K562 (cell line): ENCODE measurements at regions not wholly inside any gene's neighbourhood (a gene's known extent, or its start where the extent isn't known, plus 50 kb on each side); places are given as distances from the start of the nearest gene placed in this dataset.

Experiments used
- ATAC-seq: fragments of 200-7000 bp; cut with Tn5 transposase; 3 replicates; pipeline ENCODE4 v1.9.1; 2020; ENCODE audit warnings: moderate library complexity
- BruUV-seq: library from RNA; stranded (reverse); fragments of 400-500 nt; replicated peaks from 2 replicates; lab custom pipeline; 2021; lab: Mats Ljungman, UMichigan
- CTCF ChIA-PET: fragments of 300-600 bp; formaldehyde crosslinking; extraction: SDS; loops from one replicate; lab custom pipeline; 2021; ENCODE audit warnings: low intra/inter-chr PET ratio; lab: Yijun Ruan, JAX
- POLR2A ChIA-PET: fragments of 300-600, 350-650 bp; sonication (Branson Sonifier 250); formaldehyde crosslinking; extraction: SDS; loops from one replicate; lab custom pipeline; 2021; ENCODE audit warnings: antibody characterized with exemption, inconsistent platforms; lab: Yijun Ruan, JAX
- DNase-seq, 4 experiments: peaks; one replicate each; pipeline versions ENCODE4 v3.0.0 to v3.0.0-alpha.2; 2011 to 2018; ENCODE audit warnings: low spot score in 3 of 4, mixed read lengths in 3 of 4; ENCODE audit errors: extremely low read depth in 1 of 4
- FAIRE-seq: peaks from 2 replicates; lab custom pipeline; 2011; peaks lifted over from hg19 to GRCh38; lab: Jason Lieb, UNC
- H2AFZ ChIP-seq: 2 replicates; pipeline ENCODE4 v1.6.0; 2011; ENCODE audit warnings: low read depth, low read length, control low read depth, inconsistent platforms
- H3K27ac ChIP-seq: fragments of 200-600 bp; 3 replicates; pipeline ENCODE4 v1.8.0; 2011; ENCODE audit warnings: low read depth, mild to moderate bottlenecking, control low read depth, inconsistent platforms, low read length, moderate library complexity, mixed read lengths; ENCODE audit errors: extremely low read depth
- H3K27me3 ChIP-seq, 2 experiments: fragments of 300-600 bp in 1 of 2; 2 replicates in 1 of 2; 3 replicates in 1 of 2; pipeline versions ENCODE4 v1.6.0 to v1.8.0; 2011; ENCODE audit warnings: inconsistent platforms in 2 of 2, low read length in 2 of 2, mild to moderate bottlenecking in 1 of 2, mixed read lengths in 1 of 2, moderate library complexity in 1 of 2; ENCODE audit not compliant: control insufficient read depth in 2 of 2, insufficient read depth in 2 of 2
- H3K36me3 ChIP-seq: fragments of 300-600 bp; 3 replicates; pipeline ENCODE4 v1.8.0; 2011; ENCODE audit warnings: mild to moderate bottlenecking, low read length, inconsistent platforms; ENCODE audit not compliant: control insufficient read depth, insufficient read depth
- H3K4me1 ChIP-seq, 2 experiments: fragments of 200-600 bp in 1 of 2; replicated peaks in 1 of 2; 2 replicates in 1 of 2; 3 replicates in 1 of 2; pipeline versions ENCODE4 v1.5.1 to v1.8.0; 2011; ENCODE audit warnings: inconsistent platforms in 2 of 2, low read length in 2 of 2, mild to moderate bottlenecking in 1 of 2, mixed read lengths in 1 of 2, moderate library complexity in 1 of 2; ENCODE audit not compliant: control insufficient read depth in 2 of 2, insufficient read depth in 2 of 2
- H3K4me2 ChIP-seq: 2 replicates; pipeline ENCODE4 v1.6.1; 2011; ENCODE audit warnings: low read length, control low read depth, inconsistent platforms, mixed read lengths; ENCODE audit not compliant: insufficient read depth
- H3K4me3 ChIP-seq: fragments of 200-600 bp; sonication (generic), shearing (Covaris generic); 2 replicates; pipeline ENCODE4 v1.5.1; 2016; ENCODE audit warnings: control low read depth, inconsistent platforms
- H3K79me2 ChIP-seq: fragments of 200-600 bp; 3 replicates; pipeline ENCODE4 v1.8.0; 2011; ENCODE audit warnings: low read length, inconsistent platforms; ENCODE audit not compliant: control insufficient read depth, insufficient read depth
- H3K9ac ChIP-seq, 2 experiments: 2 replicates each; pipeline versions ENCODE4 v1.6.0 to v1.6.1; 2011; ENCODE audit warnings: low read depth in 2 of 2, low read length in 2 of 2, control low read depth in 1 of 2, inconsistent platforms in 1 of 2, mild to moderate bottlenecking in 1 of 2, mixed read lengths in 1 of 2; ENCODE audit not compliant: insufficient read depth in 1 of 2
- H3K9me1 ChIP-seq: one replicate; pipeline ENCODE4 v1.6.0; 2011; ENCODE audit warnings: inconsistent platforms, mild to moderate bottlenecking, low read length, moderate library complexity; ENCODE audit not compliant: control insufficient read depth, insufficient read depth
- H3K9me3 ChIP-seq: replicated peaks from 2 replicates; pipeline ENCODE4 v1.5.1; 2011; ENCODE audit warnings: low read depth, low read length, inconsistent platforms; ENCODE audit not compliant: control insufficient read depth, insufficient read depth
- H4K20me1 ChIP-seq: replicated peaks from 2 replicates; pipeline ENCODE4 v1.6.1; 2011; ENCODE audit warnings: low read length, inconsistent platforms, mixed read lengths; ENCODE audit not compliant: control insufficient read depth, insufficient read depth
- MAFG ChIP-seq: fragments of 450-650 bp; conservative IDR thresholded peaks from 2 replicates; pipeline ENCODE4 v1.6.1; 2016; ENCODE audit warnings: missing genetic modification characterization, missing compliant biosample characterization
- POLR2H ChIP-seq: IDR thresholded peaks from 2 replicates; pipeline ENCODE4 v1.6.1; 2016; ENCODE audit warnings: missing genetic modification characterization, low read depth, mild to moderate bottlenecking, control low read depth, missing compliant biosample characterization, moderate library complexity
- PURB ChIP-seq: sonication (generic); formaldehyde crosslinking; IDR thresholded peaks from 2 replicates; pipeline ENCODE4 v1.9.0; 2021; ENCODE audit warnings: low read depth, mild to moderate bottlenecking, missing genetic modification reagents
- TRIM24 ChIP-seq, 2 experiments: fragments of 450-650 bp; IDR thresholded peaks; 2 replicates each; pipeline ENCODE4 v1.6.1; 2016
- ZNF384 ChIP-seq: IDR thresholded peaks from 2 replicates; pipeline ENCODE4 v1.6.1; 2012; ENCODE audit warnings: low read depth, low read length, improper control_type of control experiment
- WGBS: fragments of 100-300 bp; shearing (Covaris generic); methylation state at CpG from one replicate; pipeline ENCODE4 v1.1.6; 2016; ENCODE audit warnings: low coverage, mixed read lengths; ENCODE audit not compliant: insufficient coverage; ENCODE audit errors: missing lambda C conversion rate; 5-methylcytosine and 5-hydroxymethylcytosine counted together
- in situ Hi-C: fragments of 300-500 bp; cut with MboI; formaldehyde crosslinking; loops from 4 replicates; pipeline ENCODE4 v1.15.0; 2018; ENCODE audit warnings: inconsistent platforms, mixed read lengths
- intact Hi-C: fragments of 100-400 bp; cut with micrococcal nuclease; formaldehyde crosslinking; loops from 2 replicates; pipeline ENCODE4 v1.14.2; 2022
- TF ChIP-seq, protein P1 (sequence below): sonication (generic); formaldehyde crosslinking; IDR thresholded peaks from 2 replicates; pipeline ENCODE4 v1.8.1; 2023; ENCODE audit warnings: mild to moderate bottlenecking, missing genetic modification reagents, moderate library complexity
- TF ChIP-seq, protein P2 (sequence below): fragments of 450-650 bp; formaldehyde crosslinking; IDR thresholded peaks from 2 replicates; pipeline ENCODE4 v1.4.0; 2022; ENCODE audit warnings: mild to moderate bottlenecking, moderate library complexity
- TF ChIP-seq, protein P3 (sequence below): sonication (generic); formaldehyde crosslinking; IDR thresholded peaks from 2 replicates; pipeline ENCODE4 v1.8.0; 2022; ENCODE audit warnings: mild to moderate bottlenecking, missing genetic modification reagents, borderline replicate concordance
- TF ChIP-seq, protein P4 (sequence below): fragments of 250-450 bp; sonication (Bioruptor Pico); IDR thresholded peaks from 2 replicates; pipeline ENCODE4 v1.4.0; 2020; ENCODE audit warnings: mild to moderate bottlenecking
- TF ChIP-seq, protein P5 (sequence below): fragments of 450-650 bp; formaldehyde crosslinking; IDR thresholded peaks from 2 replicates; pipeline ENCODE4 v1.4.0; 2020; ENCODE audit warnings: mild to moderate bottlenecking, moderate library complexity
- TF ChIP-seq, protein P6 (sequence below): fragments of 250-450 bp; sonication (Bioruptor Pico); IDR thresholded peaks from 2 replicates; pipeline ENCODE4 v1.5.0; 2020; ENCODE audit warnings: mild to moderate bottlenecking

DNA sequence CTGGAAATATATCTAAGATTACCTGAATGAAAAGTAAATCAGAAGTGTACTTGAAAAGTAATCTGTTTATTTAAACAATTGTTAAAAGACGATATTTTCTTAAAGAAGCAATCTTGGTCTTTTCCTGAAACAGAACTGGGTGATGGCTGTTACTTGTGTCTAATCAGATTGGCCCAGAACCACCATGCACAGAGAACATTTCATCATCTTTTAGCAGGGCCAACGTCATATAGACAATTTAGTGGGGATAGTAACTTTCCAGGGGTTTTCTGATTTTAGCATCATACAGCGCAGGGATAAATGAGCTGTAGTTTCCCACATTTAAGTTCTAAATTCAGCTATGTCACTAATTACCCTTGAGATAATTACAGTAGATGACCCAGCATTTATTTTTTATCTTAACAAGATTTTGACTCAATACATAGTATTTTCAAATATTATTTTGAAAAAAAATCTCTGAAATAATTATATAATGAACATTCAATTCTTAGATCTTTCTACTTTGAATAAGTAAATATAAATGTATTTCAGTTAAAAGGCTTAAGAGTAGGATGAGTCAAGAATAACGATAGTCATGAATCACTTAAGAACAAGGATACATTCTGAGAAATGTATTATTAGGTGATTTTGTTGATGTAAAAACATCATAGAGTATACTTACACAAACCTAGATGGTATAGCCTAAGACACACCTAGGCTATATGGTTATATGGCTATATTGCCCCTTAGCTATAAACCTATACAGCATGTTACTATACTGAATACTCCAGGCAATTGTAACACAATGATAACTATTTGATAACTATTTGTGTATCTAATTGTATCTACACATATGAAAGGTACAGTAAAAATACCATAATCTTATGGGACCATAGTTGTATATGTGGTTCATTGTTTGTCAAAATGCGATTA, 103.8 kb upstream of the MME start:
- Histone ChIP-seq H3K79me2 (no peaks in the 10 kb centered on the region), H4K20me1 (no peaks in the 10 kb centered on the region), H3K4me3 (no peak overlapping the region), H3K9me1 (no peaks in the 10 kb centered on the region), H3K4me2 (no peak overlapping the region), H2AFZ (no peak overlapping the region), H3K9ac (no peak overlapping the region), H3K4me1 (peaks cover 0 to 5% of the 10 kb centered on the region in 2 experiments; a peak in 2 of 5 replicates), H3K27me3 (no peaks in the 10 kb centered on the region), H3K27ac (no peak overlapping the region), H3K36me3 (no peaks in the 10 kb centered on the region), H3K9me3 (no peaks in the 10 kb centered on the region)
- DNase-seq, result peak in 1 of 4 experiments; percentile 9
- no peak for FAIRE-seq
- ChIA-PET POLR2A (no interaction called here), CTCF (no interaction called here)
- in situ Hi-C loops, result no loop called here
- intact Hi-C loops, result no loop called here
- BruUV-seq, result no TSS peak
- 40% methylated on average over 5 of the region's 5 CpGs for WGBS
- ATAC-seq, result peak; percentile 70
- TF ChIP-seq, protein P1, sequence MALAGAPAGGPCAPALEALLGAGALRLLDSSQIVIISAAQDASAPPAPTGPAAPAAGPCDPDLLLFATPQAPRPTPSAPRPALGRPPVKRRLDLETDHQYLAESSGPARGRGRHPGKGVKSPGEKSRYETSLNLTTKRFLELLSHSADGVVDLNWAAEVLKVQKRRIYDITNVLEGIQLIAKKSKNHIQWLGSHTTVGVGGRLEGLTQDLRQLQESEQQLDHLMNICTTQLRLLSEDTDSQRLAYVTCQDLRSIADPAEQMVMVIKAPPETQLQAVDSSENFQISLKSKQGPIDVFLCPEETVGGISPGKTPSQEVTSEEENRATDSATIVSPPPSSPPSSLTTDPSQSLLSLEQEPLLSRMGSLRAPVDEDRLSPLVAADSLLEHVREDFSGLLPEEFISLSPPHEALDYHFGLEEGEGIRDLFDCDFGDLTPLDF, result no peak
- TF ChIP-seq, protein P2, sequence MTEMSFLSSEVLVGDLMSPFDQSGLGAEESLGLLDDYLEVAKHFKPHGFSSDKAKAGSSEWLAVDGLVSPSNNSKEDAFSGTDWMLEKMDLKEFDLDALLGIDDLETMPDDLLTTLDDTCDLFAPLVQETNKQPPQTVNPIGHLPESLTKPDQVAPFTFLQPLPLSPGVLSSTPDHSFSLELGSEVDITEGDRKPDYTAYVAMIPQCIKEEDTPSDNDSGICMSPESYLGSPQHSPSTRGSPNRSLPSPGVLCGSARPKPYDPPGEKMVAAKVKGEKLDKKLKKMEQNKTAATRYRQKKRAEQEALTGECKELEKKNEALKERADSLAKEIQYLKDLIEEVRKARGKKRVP (CRISPR knock-in tag), result peak; percentile 37; the same call in 1 of the 2 replicates
- TF ChIP-seq ZNF384 (no peak), PURB (no peak), MAFG (tag) (0 out of 2 replicates have a peak, but pooled peaks have one; percentile 13), POLR2H (tag) (no peak), TRIM24 (IDR thresholded peaks at IDR 0.05) (peak in 1 of 2 experiments; percentile 19; a peak in 2 of 4 replicates)
- TF ChIP-seq, protein P3, sequence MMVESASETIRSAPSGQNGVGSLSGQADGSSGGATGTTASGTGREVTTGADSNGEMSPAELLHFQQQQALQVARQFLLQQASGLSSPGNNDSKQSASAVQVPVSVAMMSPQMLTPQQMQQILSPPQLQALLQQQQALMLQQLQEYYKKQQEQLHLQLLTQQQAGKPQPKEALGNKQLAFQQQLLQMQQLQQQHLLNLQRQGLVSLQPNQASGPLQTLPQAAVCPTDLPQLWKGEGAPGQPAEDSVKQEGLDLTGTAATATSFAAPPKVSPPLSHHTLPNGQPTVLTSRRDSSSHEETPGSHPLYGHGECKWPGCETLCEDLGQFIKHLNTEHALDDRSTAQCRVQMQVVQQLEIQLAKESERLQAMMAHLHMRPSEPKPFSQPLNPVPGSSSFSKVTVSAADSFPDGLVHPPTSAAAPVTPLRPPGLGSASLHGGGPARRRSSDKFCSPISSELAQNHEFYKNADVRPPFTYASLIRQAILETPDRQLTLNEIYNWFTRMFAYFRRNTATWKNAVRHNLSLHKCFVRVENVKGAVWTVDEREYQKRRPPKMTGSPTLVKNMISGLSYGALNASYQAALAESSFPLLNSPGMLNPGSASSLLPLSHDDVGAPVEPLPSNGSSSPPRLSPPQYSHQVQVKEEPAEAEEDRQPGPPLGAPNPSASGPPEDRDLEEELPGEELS (CRISPR knock-in tag), result no peak
- TF ChIP-seq, protein P4, sequence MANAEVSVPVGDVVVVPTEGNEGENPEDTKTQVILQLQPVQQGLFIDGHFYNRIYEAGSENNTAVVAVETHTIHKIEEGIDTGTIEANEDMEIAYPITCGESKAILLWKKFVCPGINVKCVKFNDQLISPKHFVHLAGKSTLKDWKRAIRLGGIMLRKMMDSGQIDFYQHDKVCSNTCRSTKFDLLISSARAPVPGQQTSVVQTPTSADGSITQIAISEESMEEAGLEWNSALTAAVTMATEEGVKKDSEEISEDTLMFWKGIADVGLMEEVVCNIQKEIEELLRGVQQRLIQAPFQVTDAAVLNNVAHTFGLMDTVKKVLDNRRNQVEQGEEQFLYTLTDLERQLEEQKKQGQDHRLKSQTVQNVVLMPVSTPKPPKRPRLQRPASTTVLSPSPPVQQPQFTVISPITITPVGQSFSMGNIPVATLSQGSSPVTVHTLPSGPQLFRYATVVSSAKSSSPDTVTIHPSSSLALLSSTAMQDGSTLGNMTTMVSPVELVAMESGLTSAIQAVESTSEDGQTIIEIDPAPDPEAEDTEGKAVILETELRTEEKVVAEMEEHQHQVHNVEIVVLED (CRISPR knock-in tag), result no peak
- TF ChIP-seq, protein P5, sequence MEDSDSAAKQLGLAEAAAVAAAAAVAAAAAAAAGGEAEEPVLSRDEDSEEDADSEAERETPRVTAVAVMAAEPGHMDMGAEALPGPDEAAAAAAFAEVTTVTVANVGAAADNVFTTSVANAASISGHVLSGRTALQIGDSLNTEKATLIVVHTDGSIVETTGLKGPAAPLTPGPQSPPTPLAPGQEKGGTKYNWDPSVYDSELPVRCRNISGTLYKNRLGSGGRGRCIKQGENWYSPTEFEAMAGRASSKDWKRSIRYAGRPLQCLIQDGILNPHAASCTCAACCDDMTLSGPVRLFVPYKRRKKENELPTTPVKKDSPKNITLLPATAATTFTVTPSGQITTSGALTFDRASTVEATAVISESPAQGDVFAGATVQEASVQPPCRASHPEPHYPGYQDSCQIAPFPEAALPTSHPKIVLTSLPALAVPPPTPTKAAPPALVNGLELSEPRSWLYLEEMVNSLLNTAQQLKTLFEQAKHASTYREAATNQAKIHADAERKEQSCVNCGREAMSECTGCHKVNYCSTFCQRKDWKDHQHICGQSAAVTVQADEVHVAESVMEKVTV (CRISPR knock-in tag), result no peak
- TF ChIP-seq, protein P6, sequence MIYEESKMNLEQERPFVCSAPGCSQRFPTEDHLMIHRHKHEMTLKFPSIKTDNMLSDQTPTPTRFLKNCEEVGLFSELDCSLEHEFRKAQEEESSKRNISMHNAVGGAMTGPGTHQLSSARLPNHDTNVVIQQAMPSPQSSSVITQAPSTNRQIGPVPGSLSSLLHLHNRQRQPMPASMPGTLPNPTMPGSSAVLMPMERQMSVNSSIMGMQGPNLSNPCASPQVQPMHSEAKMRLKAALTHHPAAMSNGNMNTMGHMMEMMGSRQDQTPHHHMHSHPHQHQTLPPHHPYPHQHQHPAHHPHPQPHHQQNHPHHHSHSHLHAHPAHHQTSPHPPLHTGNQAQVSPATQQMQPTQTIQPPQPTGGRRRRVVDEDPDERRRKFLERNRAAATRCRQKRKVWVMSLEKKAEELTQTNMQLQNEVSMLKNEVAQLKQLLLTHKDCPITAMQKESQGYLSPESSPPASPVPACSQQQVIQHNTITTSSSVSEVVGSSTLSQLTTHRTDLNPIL (CRISPR knock-in tag), result no peak
